Thoracic aorta (tissue), 2 donors: ENCODE measurements at regions not wholly inside any gene's neighbourhood (a gene's known extent, or its start where the extent isn't known, plus 50 kb on each side); places are given as distances from the start of the nearest gene placed in this dataset.

Source experiments
- ATAC-seq: fragments of 150-250 bp; one replicate; pipeline ENCODE4 v1.8.0; 2017; ENCODE audit warnings: low read depth; ENCODE audit not compliant: insufficient number of reproducible peaks, low FRiP score
- DNase-seq: peaks from one replicate; pipeline ENCODE4 v3.0.0-alpha.2; 2020; ENCODE audit warnings: low spot score
- H3K27ac ChIP-seq, 2 donors: fragments of 200-600 bp; sonication (generic); 1 replicate in 1 of 2; 2 replicates in 1 of 2; pipeline ENCODE4 v1.5.1; 2016; ENCODE audit warnings: mild to moderate bottlenecking in 2 of 2, moderate library complexity in 2 of 2
- H3K27me3 ChIP-seq: fragments of 200-600 bp; sonication (generic); replicated peaks from 2 replicates; pipeline ENCODE4 v1.6.0; 2016; ENCODE audit warnings: mild to moderate bottlenecking; ENCODE audit not compliant: insufficient read depth
- H3K36me3 ChIP-seq: fragments of 200-600 bp; sonication (generic); one replicate; pipeline ENCODE4 v1.5.1; 2016
- H3K4me1 ChIP-seq, 2 donors: fragments of 200-600 bp; sonication (generic); 1 replicate in 1 of 2; 2 replicates in 1 of 2; pipeline versions ENCODE4 v1.5.1 to v1.6.0; 2016; ENCODE audit warnings: low read depth in 2 of 2, mild to moderate bottlenecking in 1 of 2; ENCODE audit not compliant: control insufficient read depth in 1 of 2
- H3K4me3 ChIP-seq: fragments of 200-600 bp; sonication (generic); 2 replicates; pipeline ENCODE4 v1.5.1; 2016; ENCODE audit warnings: mild to moderate bottlenecking
- H3K9me3 ChIP-seq: fragments of 200-600 bp; sonication (generic); 2 replicates; pipeline ENCODE4 v1.5.1; 2016
- CTCF ChIP-seq: fragments of 200-600 bp; sonication (generic); IDR thresholded peaks from one replicate; pipeline ENCODE4 v1.5.1; 2019; ENCODE audit warnings: antibody characterized with exemption

GRCh38 chr6:130661077-130661476 is 166.1 kb upstream of the SMLR1 start:
- H3K27ac ChIP-seq = no peak overlapping the region
- DNase-seq (no peak), ATAC-seq (no peak)
- H3K27me3 ChIP-seq = no peaks in the 10 kb centered on the region
- no peaks in the 10 kb centered on the region for H3K4me1 ChIP-seq
- no peak for TF ChIP-seq CTCF
- no peak overlapping the region for H3K4me3 ChIP-seq
- no peaks in the 10 kb centered on the region for H3K9me3 ChIP-seq
- no peaks in the 10 kb centered on the region for H3K36me3 ChIP-seq

GRCh38 chr6:130666786-130667185 is 160.4 kb upstream of the SMLR1 start:
- Histone ChIP-seq H3K4me1 (no peaks in the 10 kb centered on the region), H3K36me3 (no peaks in the 10 kb centered on the region), H3K27ac (no peak overlapping the region), H3K4me3 (no peak overlapping the region), H3K27me3 (no peaks in the 10 kb centered on the region), H3K9me3 (no peaks in the 10 kb centered on the region)
- no peak for DNase-seq
- no peak for TF ChIP-seq CTCF
- ATAC-seq = no peak

- no peak for TF ChIP-seq CTCF
- Histone ChIP-seq H3K4me3 (no peak overlapping the region), H3K27me3 (no peaks in the 10 kb centered on the region), H3K4me1 (peaks cover under 1% of the 10 kb centered on the region in 2 donors), H3K36me3 (no peaks in the 10 kb centered on the region), H3K27ac (no peak overlapping the region), H3K9me3 (no peaks in the 10 kb centered on the region)
- DNase-seq (no peak), ATAC-seq (no peak)
Measured at GRCh38 chr6:130670142-130670541, 157.1 kb upstream of the SMLR1 start.

GRCh38 chr6:130671119-130671518 is 156.1 kb upstream of the SMLR1 start:
- DNase-seq (no peak), ATAC-seq (no peak)
- no peaks in the 10 kb centered on the region for H3K9me3 ChIP-seq
- no peak overlapping the region for H3K4me3 ChIP-seq
- peak overlapping the region in 1 of 2 donors; percentile 12 for H3K27ac ChIP-seq
- peaks cover 7 to 10% of the 10 kb centered on the region in 2 donors for H3K4me1 ChIP-seq
- H3K36me3 ChIP-seq = no peaks in the 10 kb centered on the region
- no peaks in the 10 kb centered on the region for H3K27me3 ChIP-seq
- TF ChIP-seq CTCF = no peak

- ATAC-seq (no peak), DNase-seq (no peak)
- no peaks in the 10 kb centered on the region for H3K27me3 ChIP-seq
- H3K27ac ChIP-seq = peak overlapping the region in 1 of 2 donors; percentile 12
- TF ChIP-seq CTCF = no peak
- no peaks in the 10 kb centered on the region for H3K9me3 ChIP-seq
- H3K36me3 ChIP-seq = no peaks in the 10 kb centered on the region
- peaks cover 7 to 15% of the 10 kb centered on the region in 2 donors for H3K4me1 ChIP-seq
- H3K4me3 ChIP-seq = no peak overlapping the region
Measured at GRCh38 chr6:130671577-130671976, 155.6 kb upstream of the SMLR1 start.
